HCT116 (cell line): ENCODE measurements at regions not wholly inside any gene's neighbourhood (a gene's known extent, or its start where the extent isn't known, plus 50 kb on each side); places are given as distances from the start of the nearest gene placed in this dataset.
A peak's percentile ranks its signal among the peaks of the same experiment; 100 is the strongest.

ENCODE experiments used
- CEBPB ChIP-seq: IDR thresholded peaks from 2 replicates; pipeline ENCODE4 v1.6.1; 2012; ENCODE audit warnings: low read depth
- CTCF ChIP-seq, 3 experiments: fragments of 200-600 bp in 1 of 3; sonication (generic) in 1 of 3; IDR thresholded peaks in 2 of 3; conservative IDR thresholded peaks in 1 of 3; 2 replicates each; pipeline ENCODE4 v1.5.1; 2012 to 2017; ENCODE audit warnings: low read depth in 2 of 3, low read length in 2 of 3, antibody characterized with exemption in 1 of 3, borderline replicate concordance in 1 of 3, control low read depth in 1 of 3, mild to moderate bottlenecking in 1 of 3, mixed read lengths in 1 of 3, mixed run types in 1 of 3, moderate library complexity in 1 of 3; ENCODE audit not compliant: insufficient read depth in 1 of 3
- EZH2 ChIP-seq: fragments of 200-600 bp; sonication (generic); IDR thresholded peaks from 2 replicates; pipeline ENCODE4 v1.6.1; 2017; ENCODE audit warnings: antibody characterized with exemption, mixed run types
- EZH2phosphoT487 ChIP-seq: fragments of 200-600 bp; IDR thresholded peaks from 2 replicates; pipeline ENCODE4 v1.6.1; 2018; ENCODE audit warnings: antibody characterized with exemption, borderline replicate concordance
- JUND ChIP-seq: IDR thresholded peaks from 2 replicates; pipeline ENCODE4 v1.6.1; 2012
- MAX ChIP-seq: IDR thresholded peaks from 2 replicates; pipeline ENCODE4 v1.6.1; 2012
- POLR2A ChIP-seq: IDR thresholded peaks from 2 replicates; pipeline ENCODE4 v1.7.0; 2011; ENCODE audit warnings: borderline replicate concordance; ENCODE audit not compliant: insufficient read depth, insufficient read length; ENCODE audit errors: extremely low read depth
- POLR2AphosphoS5 ChIP-seq: IDR thresholded peaks from 2 replicates; pipeline ENCODE4 v1.6.1; 2011; ENCODE audit warnings: mild to moderate bottlenecking, low read depth, low read length, moderate library complexity
- RAD21 ChIP-seq: IDR thresholded peaks from 2 replicates; pipeline ENCODE4 v1.6.1; 2012; ENCODE audit warnings: low read depth, mild to moderate bottlenecking
- REST ChIP-seq: IDR thresholded peaks from 2 replicates; pipeline ENCODE4 v1.6.1; 2012; ENCODE audit warnings: low read depth
- SIN3A ChIP-seq: IDR thresholded peaks from 2 replicates; pipeline ENCODE4 v1.6.1; 2012; ENCODE audit warnings: low read depth
- SP1 ChIP-seq: IDR thresholded peaks from 2 replicates; pipeline ENCODE4 v1.6.1; 2012; ENCODE audit warnings: low read depth
- ZBTB33 ChIP-seq: IDR thresholded peaks from 2 replicates; pipeline ENCODE4 v1.6.1; 2011; ENCODE audit warnings: mild to moderate bottlenecking, low read length, moderate library complexity; ENCODE audit not compliant: insufficient replicate concordance; ENCODE audit errors: extremely low read depth
- ZNF274 ChIP-seq: fragments of 200-500 bp; sonication (Bioruptor generic); IDR thresholded peaks from 2 replicates; pipeline ENCODE4 v1.6.1; 2014; ENCODE audit warnings: mild to moderate bottlenecking, low read depth, low read length, inconsistent platforms

GRCh38 chr2:64362562-64363026, 91.4 kb upstream of the LGALSL start:
- no peak for TF ChIP-seq EZH2
- TF ChIP-seq POLR2A, result no peak
- TF ChIP-seq CTCF (IDR thresholded peaks at IDR 0.05 in 2 of 3, conservative IDR thresholded peaks at IDR 0.05 in 1 of 3; ENCODE audit: borderline replicate concordance in 1 of 3, insufficient read depth in 1 of 3, low read depth in 2 of 3, low read length in 2 of 3), result no peak
- no peak for TF ChIP-seq CEBPB
- no peak for TF ChIP-seq ZBTB33
- TF ChIP-seq SIN3A, result no peak
- TF ChIP-seq POLR2AphosphoS5, result peak; percentile 38
- no peak for TF ChIP-seq ZNF274
- no peak for TF ChIP-seq REST
- TF ChIP-seq MAX, result 0 out of 2 replicates have a peak, but pooled peaks have one; percentile 63
- TF ChIP-seq EZH2phosphoT487, result no peak
- peak; percentile 78 for TF ChIP-seq JUND
- no peak for TF ChIP-seq RAD21
- TF ChIP-seq SP1, result peak; percentile 73
